Uterus (tissue), 3 donors: ENCODE measurements at regions not wholly inside any gene's neighbourhood (a gene's known extent, or its start where the extent isn't known, plus 50 kb on each side); places are given as distances from the start of the nearest gene placed in this dataset.

Experiments used
- DNase-seq, 2 donors: peaks; one replicate each; pipeline ENCODE4 v3.0.0-alpha.2; 2019 to 2020
- H3K27ac ChIP-seq, 2 donors: fragments of 200-600 bp; sonication (generic); 1 replicate in 1 of 2; 2 replicates in 1 of 2; pipeline ENCODE4 v1.5.1; 2016 to 2018
- H3K27me3 ChIP-seq, 2 donors: fragments of 200-600 bp; sonication (generic); one replicate each; pipeline ENCODE4 v1.5.1; 2018 to 2019; ENCODE audit warnings: control low read depth in 1 of 2
- H3K36me3 ChIP-seq, 2 donors: fragments of 200-600 bp; sonication (generic); one replicate each; pipeline ENCODE4 v1.5.1; 2019; ENCODE audit warnings: control low read depth in 1 of 2
- H3K4me1 ChIP-seq, 2 donors: fragments of 200-600 bp; sonication (generic); one replicate each; pipeline ENCODE4 v1.5.1; 2018 to 2019; ENCODE audit warnings: control low read depth in 1 of 2
- H3K4me3 ChIP-seq, 2 donors: fragments of 200-600 bp; sonication (generic); 1 replicate in 1 of 2; 2 replicates in 1 of 2; pipeline ENCODE4 v1.5.1; 2018 to 2019; ENCODE audit warnings: mild to moderate bottlenecking in 1 of 2
- H3K9me3 ChIP-seq, 2 donors: fragments of 200-600 bp; sonication (generic); one replicate each; pipeline ENCODE4 v1.5.1; 2019; ENCODE audit warnings: control low read depth in 1 of 2
- CTCF ChIP-seq, 4 experiments: fragments of 200-600 bp in 2 of 4; fragments of 450-650 bp in 2 of 4; sonication (generic) in 2 of 4; IDR thresholded peaks; one replicate each; pipeline ENCODE4 v1.5.1; 2016 to 2019; ENCODE audit warnings: antibody characterized with exemption in 4 of 4, mild to moderate bottlenecking in 2 of 4, moderate library complexity in 1 of 4
- POLR2A ChIP-seq, 2 donors: fragments of 450-650 bp; IDR thresholded peaks; one replicate each; pipeline ENCODE4 v1.6.1; 2016; ENCODE audit warnings: antibody characterized with exemption in 2 of 2, mild to moderate bottlenecking in 1 of 2, moderate library complexity in 1 of 2
- intact Hi-C: fragments of 100-400 bp; cut with DNase I; formaldehyde crosslinking; loops from one replicate; pipeline ENCODE4 v1.15.1; 2023; ENCODE audit warnings: low total_unique reads
- donor health status: DM: yes; HTN: yes; CAD: no.

GRCh38 chr12:13474381-13474780 lies 277.9 kb downstream of the EMP1 start:
- no peak overlapping the region for H3K27ac ChIP-seq
- H3K4me1 ChIP-seq = no peaks in the 10 kb centered on the region
- H3K27me3 ChIP-seq = no peaks in the 10 kb centered on the region
- no peaks in the 10 kb centered on the region for H3K9me3 ChIP-seq
- TF ChIP-seq CTCF (IDR thresholded peaks at IDR 0.05) = no peak
- no peak for TF ChIP-seq POLR2A (IDR thresholded peaks at IDR 0.05)
- no peaks in the 10 kb centered on the region for H3K36me3 ChIP-seq
- no peak for DNase-seq
- H3K4me3 ChIP-seq = no peak overlapping the region
- intact Hi-C loops = no loop called here

- TF ChIP-seq POLR2A (IDR thresholded peaks at IDR 0.05) (no peak), CTCF (IDR thresholded peaks at IDR 0.05) (no peak)
- no peak for DNase-seq
- Histone ChIP-seq H3K9me3 (no peaks in the 10 kb centered on the region), H3K4me3 (no peak overlapping the region), H3K4me1 (no peaks in the 10 kb centered on the region), H3K27me3 (no peaks in the 10 kb centered on the region), H3K27ac (no peak overlapping the region), H3K36me3 (no peaks in the 10 kb centered on the region)
- intact Hi-C loops = no loop called here
Observed at GRCh38 chr12:13472690-13473089, 276.2 kb downstream of the EMP1 start.

GRCh38 chr12:13471471-13471870 lies 274.9 kb downstream of the EMP1 start:
- H3K27me3 ChIP-seq = no peaks in the 10 kb centered on the region
- intact Hi-C loops = no loop called here
- H3K4me1 ChIP-seq = no peaks in the 10 kb centered on the region
- no peak overlapping the region for H3K4me3 ChIP-seq
- DNase-seq = no peak
- H3K36me3 ChIP-seq = no peaks in the 10 kb centered on the region
- H3K27ac ChIP-seq = no peak overlapping the region
- H3K9me3 ChIP-seq = no peaks in the 10 kb centered on the region
- TF ChIP-seq CTCF (IDR thresholded peaks at IDR 0.05) = no peak
- TF ChIP-seq POLR2A (IDR thresholded peaks at IDR 0.05) = no peak

- Histone ChIP-seq H3K27ac (no peak overlapping the region), H3K27me3 (no peaks in the 10 kb centered on the region), H3K36me3 (no peaks in the 10 kb centered on the region), H3K9me3 (no peaks in the 10 kb centered on the region), H3K4me1 (no peaks in the 10 kb centered on the region), H3K4me3 (no peak overlapping the region)
- TF ChIP-seq POLR2A (IDR thresholded peaks at IDR 0.05) (no peak), CTCF (IDR thresholded peaks at IDR 0.05) (no peak)
- intact Hi-C loops = no loop called here
- DNase-seq = no peak
Observed at GRCh38 chr12:13465635-13466034, 269.1 kb downstream of the EMP1 start.

GRCh38 chr12:13463189-13463588 lies 266.7 kb downstream of the EMP1 start:
- H3K4me3 ChIP-seq = no peak overlapping the region
- TF ChIP-seq POLR2A (IDR thresholded peaks at IDR 0.05) = no peak
- no peak for TF ChIP-seq CTCF (IDR thresholded peaks at IDR 0.05)
- no peaks in the 10 kb centered on the region for H3K36me3 ChIP-seq
- no peaks in the 10 kb centered on the region for H3K27me3 ChIP-seq
- H3K4me1 ChIP-seq = no peaks in the 10 kb centered on the region
- H3K27ac ChIP-seq = no peak overlapping the region
- no peaks in the 10 kb centered on the region for H3K9me3 ChIP-seq
- intact Hi-C loops = no loop called here
- no peak for DNase-seq
